ENCODE measurements at regions not wholly inside any gene's neighbourhood (a gene's known extent, or its start where the extent isn't known, plus 50 kb on each side); places are given as distances from the start of the nearest gene placed in this dataset.

DNA sequence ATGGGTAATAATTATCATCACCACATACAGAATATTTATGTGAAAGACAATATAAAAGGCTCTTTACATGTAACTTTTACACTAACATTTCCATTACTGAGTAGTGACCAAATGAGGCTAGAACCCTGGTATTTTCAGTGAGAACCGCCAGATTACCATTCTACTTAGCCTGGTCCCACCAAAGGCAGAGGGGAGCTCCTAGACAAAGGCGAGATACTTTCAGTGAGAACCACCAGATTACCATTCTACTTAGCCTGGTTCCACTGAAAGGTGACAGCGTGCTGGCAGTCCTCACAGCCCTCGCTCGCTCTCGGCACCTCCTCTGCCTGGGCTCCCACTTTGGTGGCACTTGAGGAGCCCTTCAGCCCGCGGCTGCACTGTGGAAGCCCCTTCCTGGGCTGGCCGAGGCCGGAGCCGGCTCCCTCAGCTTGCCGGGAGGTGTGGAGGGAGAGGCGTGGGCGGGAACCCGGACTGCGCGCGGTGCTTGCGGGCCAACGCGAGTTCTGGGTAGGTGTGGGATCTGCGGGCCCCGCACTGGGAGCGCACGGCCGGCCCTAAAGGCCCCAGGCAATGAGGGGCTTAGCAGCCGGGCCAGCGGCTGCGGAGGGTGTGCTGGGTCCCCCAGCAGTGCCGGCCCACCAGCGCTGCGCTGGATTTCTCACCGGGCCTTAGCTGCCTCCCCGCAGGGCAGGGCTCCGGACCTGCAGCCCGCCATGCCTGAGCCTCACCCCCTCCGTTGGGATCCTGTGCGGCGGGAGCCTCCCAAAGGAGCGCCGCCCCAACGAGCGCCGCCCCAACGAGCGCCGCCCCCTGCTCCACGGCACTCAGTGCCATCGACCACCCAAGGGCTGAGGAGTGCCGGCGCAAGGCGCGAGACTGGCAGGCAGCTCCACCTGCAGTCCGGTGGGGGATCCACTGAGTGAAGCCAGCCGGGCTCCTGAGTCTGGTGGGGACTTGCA lies 1276.1 kb downstream of the PCDH7 start:
- H2AK5ac ChIP-seq (ENCODE audit: low read length, severe bottlenecking) = no peak overlapping the region
- no peaks in the 10 kb centered on the region for H3K9me3 ChIP-seq (ENCODE audit: control insufficient read depth, low read length)
- H3K27ac ChIP-seq (ENCODE audit: low read length, poor library complexity, severe bottlenecking) = no peak overlapping the region
- H3K4me1 ChIP-seq (ENCODE audit: control insufficient read depth, insufficient read depth, low read depth, low read length) = no peaks in the 10 kb centered on the region
- H3K4me3 ChIP-seq (ENCODE audit: insufficient read depth in 1 of 2, low read depth in 1 of 2, low read length in 2 of 2) = no peak overlapping the region
- H2BK120ac ChIP-seq (ENCODE audit: low read depth, low read length) = no peak overlapping the region
- H3K14ac ChIP-seq (ENCODE audit: low read length in 2 of 2) = no peak overlapping the region
- H4K8ac ChIP-seq (ENCODE audit: low read length) = no peak overlapping the region
- H3K36me3 ChIP-seq (ENCODE audit: control insufficient read depth in 1 of 2, insufficient read depth in 2 of 2, low read depth in 1 of 2, low read length in 2 of 2) = no peaks in the 10 kb centered on the region
- H3K79me1 ChIP-seq (replicated peaks; ENCODE audit: low read length, poor library complexity, severe bottlenecking) = no peaks in the 10 kb centered on the region
- no peak overlapping the region for H3K9ac ChIP-seq (ENCODE audit: low read length)
- 97% methylated on average over 50 of the region's 55 CpGs for WGBS
- no peak overlapping the region for H3K23ac ChIP-seq (ENCODE audit: low read length in 2 of 2)
- no peaks in the 10 kb centered on the region for H3K27me3 ChIP-seq (ENCODE audit: control insufficient read depth in 1 of 2, insufficient read depth in 1 of 2, low read length in 2 of 2)
- no peak overlapping the region for H2AFZ ChIP-seq (ENCODE audit: low read depth, low read length)
- no peak overlapping the region for H4K91ac ChIP-seq (ENCODE audit: low read length)
- H2BK12ac ChIP-seq (ENCODE audit: low read length in 2 of 2) = no peak overlapping the region
- H2BK15ac ChIP-seq (ENCODE audit: low read depth, poor library complexity, severe bottlenecking) = no peak overlapping the region
- no peak overlapping the region for H3K18ac ChIP-seq (ENCODE audit: low read depth in 1 of 2, low read length in 2 of 2)
- no peak overlapping the region for H3K4me2 ChIP-seq (ENCODE audit: low read length, poor library complexity, severe bottlenecking)
- H2BK5ac ChIP-seq (ENCODE audit: low read depth, low read length, poor library complexity, severe bottlenecking) = no peak overlapping the region
- DNase-seq = no peak
- H3K4ac ChIP-seq (ENCODE audit: low read depth in 1 of 2, low read length in 2 of 2) = no peak overlapping the region

DNA sequence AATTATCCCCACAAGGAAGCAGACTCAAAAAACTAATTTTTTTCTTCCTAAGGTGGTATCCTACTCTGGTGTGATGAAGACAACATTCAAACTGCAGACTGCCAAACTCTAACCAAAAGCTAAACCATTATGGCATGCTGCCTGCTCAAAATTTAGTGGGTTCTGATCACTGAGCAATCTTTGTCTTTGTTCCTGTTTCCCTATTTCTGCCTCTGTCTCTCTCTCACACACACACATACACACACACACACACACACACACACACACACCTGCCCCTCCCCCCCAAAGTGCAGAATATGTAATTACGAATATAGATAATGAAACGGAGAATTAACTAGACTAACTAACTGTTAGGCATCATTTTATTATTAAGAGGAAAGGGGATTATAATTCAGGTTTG lies 1278.6 kb downstream of the PCDH7 start:
- no peak overlapping the region for H4K8ac ChIP-seq (ENCODE audit: low read length)

DNA sequence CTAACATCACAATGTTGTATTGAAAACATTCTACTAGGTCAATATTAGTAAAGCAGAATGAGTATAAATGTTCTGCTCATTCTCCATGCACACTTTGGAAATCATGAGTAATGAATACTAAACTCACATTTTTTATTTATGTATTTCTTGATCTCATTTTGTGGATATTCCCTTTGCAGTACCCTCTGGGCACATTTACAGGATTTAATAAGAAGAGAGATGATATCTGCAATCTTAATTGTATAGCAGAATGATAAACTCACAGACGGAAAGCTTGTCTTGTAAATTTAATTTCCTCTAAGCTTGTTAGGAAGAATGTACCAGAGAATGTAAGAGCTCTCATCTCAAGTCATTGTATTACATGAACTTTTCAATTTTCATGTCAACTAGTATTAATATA lies 1279.7 kb downstream of the PCDH7 start:
- H3K23ac ChIP-seq (ENCODE audit: low read length in 2 of 2) = no peak overlapping the region
- DNase-seq = no peak

More for the DNA sequence above, 1278.6 kb downstream of the PCDH7 start:
- H3K14ac ChIP-seq (ENCODE audit: low read length in 2 of 2) = no peak overlapping the region
- H2AFZ ChIP-seq (ENCODE audit: low read depth, low read length) = no peak overlapping the region
- H3K27me3 ChIP-seq (ENCODE audit: control insufficient read depth in 1 of 2, insufficient read depth in 1 of 2, low read length in 2 of 2) = no peaks in the 10 kb centered on the region
- WGBS = no CpG with 5 or more reads among the region's 2 CpGs
- H3K79me1 ChIP-seq (replicated peaks; ENCODE audit: low read length, poor library complexity, severe bottlenecking) = no peaks in the 10 kb centered on the region
- H3K23ac ChIP-seq (ENCODE audit: low read length in 2 of 2) = no peak overlapping the region
- H2BK12ac ChIP-seq (ENCODE audit: low read length in 2 of 2) = no peak overlapping the region
- H3K4ac ChIP-seq (ENCODE audit: low read depth in 1 of 2, low read length in 2 of 2) = no peak overlapping the region
- H3K27ac ChIP-seq (ENCODE audit: low read length, poor library complexity, severe bottlenecking) = no peak overlapping the region
- no peak overlapping the region for H2BK15ac ChIP-seq (ENCODE audit: low read depth, poor library complexity, severe bottlenecking)
- no peak overlapping the region for H2BK120ac ChIP-seq (ENCODE audit: low read depth, low read length)
- H3K4me3 ChIP-seq (ENCODE audit: insufficient read depth in 1 of 2, low read depth in 1 of 2, low read length in 2 of 2) = no peak overlapping the region
- H2BK5ac ChIP-seq (ENCODE audit: low read depth, low read length, poor library complexity, severe bottlenecking) = no peak overlapping the region
- H3K4me1 ChIP-seq (ENCODE audit: control insufficient read depth, insufficient read depth, low read depth, low read length) = no peaks in the 10 kb centered on the region
- H3K9me3 ChIP-seq (ENCODE audit: control insufficient read depth, low read length) = no peaks in the 10 kb centered on the region
- no peak overlapping the region for H3K18ac ChIP-seq (ENCODE audit: low read depth in 1 of 2, low read length in 2 of 2)
- H4K91ac ChIP-seq (ENCODE audit: low read length) = no peak overlapping the region
- no peaks in the 10 kb centered on the region for H3K36me3 ChIP-seq (ENCODE audit: control insufficient read depth in 1 of 2, insufficient read depth in 2 of 2, low read depth in 1 of 2, low read length in 2 of 2)
- H3K4me2 ChIP-seq (ENCODE audit: low read length, poor library complexity, severe bottlenecking) = no peak overlapping the region
- DNase-seq = no peak
- H3K9ac ChIP-seq (ENCODE audit: low read length) = no peak overlapping the region
- no peak overlapping the region for H2AK5ac ChIP-seq (ENCODE audit: low read length, severe bottlenecking)

DNA sequence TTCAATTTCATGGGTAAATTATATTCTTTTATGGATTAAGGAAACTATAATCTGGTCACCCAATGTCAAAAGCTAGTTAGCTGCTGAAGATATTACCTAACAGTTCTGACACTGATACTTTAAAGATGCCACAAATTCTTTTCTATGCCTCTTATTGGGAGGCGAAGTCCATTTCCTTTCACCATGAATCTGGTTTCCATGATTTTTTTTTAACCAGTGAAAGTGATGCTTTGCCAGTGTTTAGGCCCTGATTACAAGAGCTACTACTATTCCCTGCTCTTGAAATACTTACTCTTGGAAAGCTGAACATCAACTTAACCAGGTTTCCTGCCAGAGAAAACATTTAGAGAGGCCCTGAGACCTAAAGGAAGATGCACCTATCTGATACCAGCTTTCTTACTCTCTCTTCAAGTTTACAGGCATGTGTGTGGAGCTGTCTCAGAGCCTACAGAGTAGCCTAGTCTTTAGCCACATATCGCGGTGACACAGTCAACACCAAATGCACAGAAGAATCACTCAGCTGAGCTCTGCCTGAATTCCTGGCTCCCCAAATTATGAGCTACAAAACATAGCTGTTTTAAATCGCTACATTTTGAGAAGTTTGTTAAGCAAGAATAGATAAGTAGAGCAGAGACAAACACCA lies 1280.8 kb downstream of the PCDH7 start:
- 91% methylated on average over 3 of the region's 4 CpGs for WGBS
- H3K4me1 ChIP-seq (ENCODE audit: control insufficient read depth, insufficient read depth, low read depth, low read length) = no peaks in the 10 kb centered on the region

More for the DNA sequence above, 1279.7 kb downstream of the PCDH7 start:
- Histone ChIP-seq H4K91ac (ENCODE audit: low read length) (no peak overlapping the region), H3K4me3 (ENCODE audit: insufficient read depth in 1 of 2, low read depth in 1 of 2, low read length in 2 of 2) (no peak overlapping the region), H3K4me2 (ENCODE audit: low read length, poor library complexity, severe bottlenecking) (no peak overlapping the region), H3K4me1 (ENCODE audit: control insufficient read depth, insufficient read depth, low read depth, low read length) (no peaks in the 10 kb centered on the region), H4K8ac (ENCODE audit: low read length) (no peak overlapping the region), H2BK12ac (ENCODE audit: low read length in 2 of 2) (no peak overlapping the region), H3K9me3 (ENCODE audit: control insufficient read depth, low read length) (no peaks in the 10 kb centered on the region), H3K27ac (ENCODE audit: low read length, poor library complexity, severe bottlenecking) (no peak overlapping the region), H3K9ac (ENCODE audit: low read length) (no peak overlapping the region), H3K4ac (ENCODE audit: low read depth in 1 of 2, low read length in 2 of 2) (no peak overlapping the region), H3K18ac (ENCODE audit: low read depth in 1 of 2, low read length in 2 of 2) (no peak overlapping the region), H3K27me3 (ENCODE audit: control insufficient read depth in 1 of 2, insufficient read depth in 1 of 2, low read length in 2 of 2) (no peaks in the 10 kb centered on the region), H2BK15ac (ENCODE audit: low read depth, poor library complexity, severe bottlenecking) (no peak overlapping the region), H2BK5ac (ENCODE audit: low read depth, low read length, poor library complexity, severe bottlenecking) (no peak overlapping the region), H3K36me3 (ENCODE audit: control insufficient read depth in 1 of 2, insufficient read depth in 2 of 2, low read depth in 1 of 2, low read length in 2 of 2) (no peaks in the 10 kb centered on the region), H2AK5ac (ENCODE audit: low read length, severe bottlenecking) (no peak overlapping the region), H2AFZ (ENCODE audit: low read depth, low read length) (no peak overlapping the region), H3K14ac (ENCODE audit: low read length in 2 of 2) (no peak overlapping the region), H2BK120ac (ENCODE audit: low read depth, low read length) (no peak overlapping the region), H3K79me1 (replicated peaks; ENCODE audit: low read length, poor library complexity, severe bottlenecking) (no peaks in the 10 kb centered on the region)
- no CpG with 5 or more reads among the region's 1 CpG for WGBS

More for the DNA sequence above, 1280.8 kb downstream of the PCDH7 start:
- no peak overlapping the region for H3K14ac ChIP-seq (ENCODE audit: low read length in 2 of 2)
- H3K79me1 ChIP-seq (replicated peaks; ENCODE audit: low read length, poor library complexity, severe bottlenecking) = no peaks in the 10 kb centered on the region
- H3K23ac ChIP-seq (ENCODE audit: low read length in 2 of 2) = no peak overlapping the region
- no peak for DNase-seq
- H2BK15ac ChIP-seq (ENCODE audit: low read depth, poor library complexity, severe bottlenecking) = no peak overlapping the region
- no peak overlapping the region for H3K27ac ChIP-seq (ENCODE audit: low read length, poor library complexity, severe bottlenecking)
- H2AFZ ChIP-seq (ENCODE audit: low read depth, low read length) = no peak overlapping the region
- no peak overlapping the region for H2BK5ac ChIP-seq (ENCODE audit: low read depth, low read length, poor library complexity, severe bottlenecking)
- no peaks in the 10 kb centered on the region for H3K36me3 ChIP-seq (ENCODE audit: control insufficient read depth in 1 of 2, insufficient read depth in 2 of 2, low read depth in 1 of 2, low read length in 2 of 2)
- H3K4me2 ChIP-seq (ENCODE audit: low read length, poor library complexity, severe bottlenecking) = no peak overlapping the region
- no peak overlapping the region for H2AK5ac ChIP-seq (ENCODE audit: low read length, severe bottlenecking)
- H3K9me3 ChIP-seq (ENCODE audit: control insufficient read depth, low read length) = no peaks in the 10 kb centered on the region
- H3K4me3 ChIP-seq (ENCODE audit: insufficient read depth in 1 of 2, low read depth in 1 of 2, low read length in 2 of 2) = no peak overlapping the region
- no peaks in the 10 kb centered on the region for H3K27me3 ChIP-seq (ENCODE audit: control insufficient read depth in 1 of 2, insufficient read depth in 1 of 2, low read length in 2 of 2)
- H2BK12ac ChIP-seq (ENCODE audit: low read length in 2 of 2) = no peak overlapping the region
- no peak overlapping the region for H4K8ac ChIP-seq (ENCODE audit: low read length)
- no peak overlapping the region for H3K4ac ChIP-seq (ENCODE audit: low read depth in 1 of 2, low read length in 2 of 2)
- no peak overlapping the region for H2BK120ac ChIP-seq (ENCODE audit: low read depth, low read length)
- no peak overlapping the region for H3K9ac ChIP-seq (ENCODE audit: low read length)
- no peak overlapping the region for H4K91ac ChIP-seq (ENCODE audit: low read length)
- no peak overlapping the region for H3K18ac ChIP-seq (ENCODE audit: low read depth in 1 of 2, low read length in 2 of 2)
